Stomach (tissue), 4 donors: ENCODE measurements at regions not wholly inside any gene's neighbourhood (a gene's known extent, or its start where the extent isn't known, plus 50 kb on each side); places are given as distances from the start of the nearest gene placed in this dataset.

Source experiments
- POLR2A ChIP-seq, 4 donors: fragments of 450-650 bp; IDR thresholded peaks; one replicate each; pipeline ENCODE4 v1.6.1; 2016; ENCODE audit warnings: antibody characterized with exemption in 4 of 4, control low read depth in 2 of 4, mild to moderate bottlenecking in 1 of 4, moderate library complexity in 1 of 4
- POLR2AphosphoS5 ChIP-seq, 3 donors: sonication (generic); formaldehyde crosslinking; IDR thresholded peaks; one replicate each; pipeline ENCODE4 v1.6.1; 2016; ENCODE audit warnings: antibody characterized with exemption in 3 of 3
- TF ChIP-seq, protein P1 (sequence below), 7 experiments: fragments of 450-650 bp in 4 of 7; fragments of 200-600 bp in 3 of 7; sonication (generic) in 3 of 7; IDR thresholded peaks; one replicate each; pipeline ENCODE4 v1.5.1; 2016 to 2019; ENCODE audit warnings: antibody characterized with exemption in 7 of 7, control low read depth in 2 of 7, mild to moderate bottlenecking in 1 of 7

DNA sequence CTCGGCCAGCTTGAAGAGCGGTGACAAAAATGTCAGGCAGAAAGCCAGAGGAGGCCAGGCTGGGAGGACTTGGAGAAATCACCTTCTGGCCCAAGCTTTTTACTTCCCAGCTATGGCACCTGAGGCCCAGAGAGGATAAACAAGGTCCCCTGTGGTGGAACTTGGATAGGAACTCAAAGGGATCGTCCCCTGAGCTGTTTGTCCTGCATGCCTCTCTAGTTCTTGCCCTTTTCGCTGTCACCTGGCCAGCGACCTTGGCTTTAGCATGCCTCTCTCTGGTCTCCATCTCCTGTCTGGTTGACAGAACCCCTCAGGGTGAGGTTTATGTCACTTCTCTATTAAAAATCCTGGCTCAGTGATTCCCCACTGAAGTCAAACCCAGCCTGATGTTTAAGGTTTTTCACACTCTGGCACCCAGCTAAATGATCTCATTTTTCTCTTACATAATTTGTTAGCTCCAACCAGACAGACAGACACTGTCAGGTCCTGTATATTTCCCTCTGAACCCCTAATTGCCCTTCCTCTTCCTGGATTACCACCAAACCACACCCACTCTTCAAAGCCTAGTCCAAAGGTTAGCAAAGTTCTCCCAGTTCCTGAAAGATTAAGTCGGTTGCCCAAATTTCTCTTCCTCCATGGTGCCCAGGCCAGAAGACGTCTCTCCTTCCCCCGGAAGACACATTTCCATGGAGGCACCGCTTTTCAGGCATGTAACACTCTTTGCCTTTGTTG lies 169.1 kb downstream of the FAM43A start:
- TF ChIP-seq, protein P1, sequence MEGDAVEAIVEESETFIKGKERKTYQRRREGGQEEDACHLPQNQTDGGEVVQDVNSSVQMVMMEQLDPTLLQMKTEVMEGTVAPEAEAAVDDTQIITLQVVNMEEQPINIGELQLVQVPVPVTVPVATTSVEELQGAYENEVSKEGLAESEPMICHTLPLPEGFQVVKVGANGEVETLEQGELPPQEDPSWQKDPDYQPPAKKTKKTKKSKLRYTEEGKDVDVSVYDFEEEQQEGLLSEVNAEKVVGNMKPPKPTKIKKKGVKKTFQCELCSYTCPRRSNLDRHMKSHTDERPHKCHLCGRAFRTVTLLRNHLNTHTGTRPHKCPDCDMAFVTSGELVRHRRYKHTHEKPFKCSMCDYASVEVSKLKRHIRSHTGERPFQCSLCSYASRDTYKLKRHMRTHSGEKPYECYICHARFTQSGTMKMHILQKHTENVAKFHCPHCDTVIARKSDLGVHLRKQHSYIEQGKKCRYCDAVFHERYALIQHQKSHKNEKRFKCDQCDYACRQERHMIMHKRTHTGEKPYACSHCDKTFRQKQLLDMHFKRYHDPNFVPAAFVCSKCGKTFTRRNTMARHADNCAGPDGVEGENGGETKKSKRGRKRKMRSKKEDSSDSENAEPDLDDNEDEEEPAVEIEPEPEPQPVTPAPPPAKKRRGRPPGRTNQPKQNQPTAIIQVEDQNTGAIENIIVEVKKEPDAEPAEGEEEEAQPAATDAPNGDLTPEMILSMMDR (IDR thresholded peaks at IDR 0.05): no peak
- TF ChIP-seq POLR2A (IDR thresholded peaks at IDR 0.05) (no peak), POLR2AphosphoS5 (IDR thresholded peaks at IDR 0.05) (no peak)
